Esophagus muscularis mucosa (tissue), 4 donors: ENCODE measurements at regions not wholly inside any gene's neighbourhood (a gene's known extent, or its start where the extent isn't known, plus 50 kb on each side); places are given as distances from the start of the nearest gene placed in this dataset.

Experiments used
- DNase-seq: peaks from one replicate; pipeline ENCODE4 v3.0.0-alpha.2; 2017; ENCODE audit errors: extremely low spot score
- H3K27ac ChIP-seq, 4 donors: fragments of 200-600 bp; sonication (generic); replicated peaks in 1 of 4; 1 replicate in 3 of 4; 2 replicates in 1 of 4; pipeline ENCODE4 v1.5.1; 2016 to 2019; ENCODE audit warnings: mild to moderate bottlenecking in 1 of 4
- H3K27me3 ChIP-seq, 4 donors: fragments of 200-600 bp; sonication (generic); one replicate each; pipeline versions ENCODE4 v1.5.1 to v1.6.0; 2016 to 2019
- H3K36me3 ChIP-seq, 4 donors: fragments of 200-600 bp; sonication (generic); one replicate each; pipeline ENCODE4 v1.5.1; 2016 to 2019
- H3K4me1 ChIP-seq, 4 donors: fragments of 200-600 bp; sonication (generic); one replicate each; pipeline ENCODE4 v1.5.1; 2016 to 2019
- H3K4me3 ChIP-seq, 4 donors: fragments of 200-600 bp; sonication (generic); 1 replicate in 2 of 4; 2 replicates in 2 of 4; pipeline ENCODE4 v1.5.1; 2016 to 2019; ENCODE audit warnings: mild to moderate bottlenecking in 4 of 4, moderate library complexity in 1 of 4
- H3K9me3 ChIP-seq, 4 donors: fragments of 200-600 bp; sonication (generic); 1 replicate in 3 of 4; 2 replicates in 1 of 4; pipeline ENCODE4 v1.5.1; 2016 to 2019
- EP300 ChIP-seq: sonication (generic); formaldehyde crosslinking; IDR thresholded peaks from one replicate; pipeline ENCODE4 v1.6.1; 2017; ENCODE audit warnings: antibody characterized with exemption
- POLR2A ChIP-seq: fragments of 450-650 bp; IDR thresholded peaks from one replicate; pipeline ENCODE4 v1.6.1; 2017; ENCODE audit warnings: antibody characterized with exemption, moderate library complexity, mild to moderate bottlenecking, low read depth
- POLR2AphosphoS5 ChIP-seq, 2 donors: sonication (generic); formaldehyde crosslinking; IDR thresholded peaks; one replicate each; pipeline ENCODE4 v1.6.1; 2017; ENCODE audit warnings: antibody characterized with exemption in 2 of 2
- WGBS: methylation state at CpG from one replicate; pipeline ENCODE4 v1.1.5; 2018; 5-methylcytosine and 5-hydroxymethylcytosine counted together
- intact Hi-C: fragments of 100-400 bp; cut with DNase I; formaldehyde crosslinking; loops from one replicate; pipeline ENCODE4 v1.15.1; 2023
- small RNA-seq, 3 donors: library from RNA; depleted of rRNA; stranded (forward); fragments of <200 nt; gene quantifications; one replicate each; pipeline ENCODE3, GENCODE V24; 2016
- TF ChIP-seq, protein P1 (sequence below), 3 experiments: fragments of 200-600 bp in 2 of 3; fragments of 450-650 bp in 1 of 3; sonication (generic) in 2 of 3; IDR thresholded peaks; one replicate each; pipeline ENCODE4 v1.5.1; 2017 to 2019; ENCODE audit warnings: antibody characterized with exemption in 3 of 3, mild to moderate bottlenecking in 2 of 3, moderate library complexity in 1 of 3

DNA sequence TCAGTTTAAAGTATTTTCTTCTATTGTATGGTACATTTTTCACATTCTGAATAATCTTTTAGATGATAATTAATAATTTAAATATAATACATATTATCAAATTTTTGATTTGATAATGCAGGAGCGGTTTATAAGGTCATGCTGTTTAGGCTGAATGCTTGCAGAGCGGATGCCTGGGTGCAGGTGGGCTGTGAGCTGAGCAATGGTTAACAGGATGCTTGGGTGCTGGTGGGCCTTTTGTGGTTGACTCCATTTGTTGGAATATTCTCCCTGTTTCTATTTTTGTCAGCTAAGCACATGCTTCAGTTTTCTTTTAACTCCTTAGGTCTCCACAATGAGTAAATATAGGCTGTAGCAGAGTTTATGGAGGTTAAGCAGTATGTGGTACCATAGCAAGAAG, 1549.3 kb downstream of the OTOL1 start:
- H3K4me1 ChIP-seq: no peaks in the 10 kb centered on the region
- no peaks in the 10 kb centered on the region for H3K27me3 ChIP-seq
- 98% methylated on average over 2 of the region's 2 CpGs for WGBS
- H3K36me3 ChIP-seq: no peaks in the 10 kb centered on the region
- no peaks in the 10 kb centered on the region for H3K9me3 ChIP-seq
- DNase-seq: no peak
- TF ChIP-seq EP300: no peak
- no peak for TF ChIP-seq POLR2AphosphoS5 (IDR thresholded peaks at IDR 0.05)
- TF ChIP-seq, protein P1, sequence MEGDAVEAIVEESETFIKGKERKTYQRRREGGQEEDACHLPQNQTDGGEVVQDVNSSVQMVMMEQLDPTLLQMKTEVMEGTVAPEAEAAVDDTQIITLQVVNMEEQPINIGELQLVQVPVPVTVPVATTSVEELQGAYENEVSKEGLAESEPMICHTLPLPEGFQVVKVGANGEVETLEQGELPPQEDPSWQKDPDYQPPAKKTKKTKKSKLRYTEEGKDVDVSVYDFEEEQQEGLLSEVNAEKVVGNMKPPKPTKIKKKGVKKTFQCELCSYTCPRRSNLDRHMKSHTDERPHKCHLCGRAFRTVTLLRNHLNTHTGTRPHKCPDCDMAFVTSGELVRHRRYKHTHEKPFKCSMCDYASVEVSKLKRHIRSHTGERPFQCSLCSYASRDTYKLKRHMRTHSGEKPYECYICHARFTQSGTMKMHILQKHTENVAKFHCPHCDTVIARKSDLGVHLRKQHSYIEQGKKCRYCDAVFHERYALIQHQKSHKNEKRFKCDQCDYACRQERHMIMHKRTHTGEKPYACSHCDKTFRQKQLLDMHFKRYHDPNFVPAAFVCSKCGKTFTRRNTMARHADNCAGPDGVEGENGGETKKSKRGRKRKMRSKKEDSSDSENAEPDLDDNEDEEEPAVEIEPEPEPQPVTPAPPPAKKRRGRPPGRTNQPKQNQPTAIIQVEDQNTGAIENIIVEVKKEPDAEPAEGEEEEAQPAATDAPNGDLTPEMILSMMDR (IDR thresholded peaks at IDR 0.05): no peak
- TF ChIP-seq POLR2A: no peak
- no peak overlapping the region for H3K27ac ChIP-seq
- intact Hi-C loops: no loop called here
- no peak overlapping the region for H3K4me3 ChIP-seq

DNA sequence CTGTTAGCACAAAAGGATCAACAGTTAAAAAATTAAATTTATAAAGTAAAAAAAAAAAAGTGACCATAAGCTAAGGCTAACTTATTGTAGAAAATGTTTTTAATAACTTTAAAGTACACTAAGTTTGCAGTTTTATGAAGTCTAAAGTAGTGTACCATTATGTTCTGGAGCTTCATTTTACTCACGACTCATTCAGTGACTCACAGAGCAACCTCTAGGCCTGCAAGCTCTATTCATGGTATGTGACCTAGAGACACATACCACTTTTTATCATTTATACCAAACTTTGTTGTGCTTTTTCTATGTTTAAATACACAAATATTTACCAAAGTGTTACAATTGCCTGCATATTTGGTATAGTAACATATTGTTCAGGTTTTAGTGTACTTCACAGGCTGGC, 1552.3 kb downstream of the OTOL1 start:
- no peak for TF ChIP-seq POLR2A
- DNase-seq: no peak

GRCh38 chr3:163056874-163057497, 1560.4 kb downstream of the OTOL1 start:
- no peak for DNase-seq

More for the DNA sequence above, 1552.3 kb downstream of the OTOL1 start:
- H3K27ac ChIP-seq: no peak overlapping the region
- no peak overlapping the region for H3K4me3 ChIP-seq
- no peaks in the 10 kb centered on the region for H3K27me3 ChIP-seq
- no CpG with 5 or more reads among the region's 1 CpG for WGBS
- H3K4me1 ChIP-seq: no peaks in the 10 kb centered on the region
- no peaks in the 10 kb centered on the region for H3K36me3 ChIP-seq
- intact Hi-C loops: no loop called here
- H3K9me3 ChIP-seq: no peaks in the 10 kb centered on the region

GRCh38 chr3:163058031-163058854, 1561.6 kb downstream of the OTOL1 start:
- Histone ChIP-seq H3K4me1 (peaks cover 0 to 4% (median 0%) of the 10 kb centered on the region in 4 donors), H3K27me3 (no peaks in the 10 kb centered on the region), H3K36me3 (no peaks in the 10 kb centered on the region), H3K27ac (peak overlapping the region in 1 of 4 donors; percentile 25), H3K4me3 (no peak overlapping the region), H3K9me3 (no peaks in the 10 kb centered on the region)
- TF ChIP-seq POLR2A (no peak), POLR2AphosphoS5 (IDR thresholded peaks at IDR 0.05) (no peak)
- TF ChIP-seq, protein P1 (IDR thresholded peaks at IDR 0.05): no peak
- 39% methylated on average over 11 of the region's 11 CpGs for WGBS
- intact Hi-C loops: no loop called here
- DNase-seq: no peak

More at GRCh38 chr3:163056874-163057497, 1560.4 kb downstream of the OTOL1 start:
- H3K4me3 ChIP-seq: no peak overlapping the region
- H3K4me1 ChIP-seq: peaks cover 0 to 4% (median 0%) of the 10 kb centered on the region in 4 donors
- no peak overlapping the region for H3K27ac ChIP-seq
- intact Hi-C loops: no loop called here
- no peaks in the 10 kb centered on the region for H3K36me3 ChIP-seq
- H3K9me3 ChIP-seq: no peaks in the 10 kb centered on the region
- 42% methylated on average over 2 of the region's 2 CpGs for WGBS
- TF ChIP-seq, protein P1 (IDR thresholded peaks at IDR 0.05): peak; percentile 16 to 48 (median 35)
- no peak for TF ChIP-seq EP300
- no peaks in the 10 kb centered on the region for H3K27me3 ChIP-seq

DNA sequence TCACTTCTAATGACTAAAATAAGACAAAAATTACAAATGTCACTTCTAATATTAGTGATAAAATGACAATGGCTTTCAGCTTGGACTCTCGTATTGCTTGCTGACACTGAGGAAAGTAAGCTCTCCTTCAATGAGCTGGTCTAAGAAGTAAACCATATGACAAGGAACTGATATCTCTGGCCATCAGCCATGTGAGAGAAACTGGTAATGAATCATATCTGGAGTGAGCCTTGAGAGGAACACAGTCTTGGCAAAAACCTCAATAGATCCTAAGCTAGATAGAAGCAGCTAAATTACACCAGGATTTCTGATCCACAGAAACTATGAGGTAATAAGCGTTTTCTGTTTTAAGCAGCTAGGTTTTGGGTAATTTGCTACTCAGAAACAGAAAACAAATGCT, 1575.1 kb downstream of the OTOL1 start:
- DNase-seq: no peak
- intact Hi-C loops: no loop called here
- H3K27ac ChIP-seq: no peak overlapping the region
- H3K4me1 ChIP-seq: no peaks in the 10 kb centered on the region
- WGBS: 42% methylated on average over 2 of the region's 2 CpGs
- no peaks in the 10 kb centered on the region for H3K36me3 ChIP-seq
- no peaks in the 10 kb centered on the region for H3K27me3 ChIP-seq
- H3K4me3 ChIP-seq: no peak overlapping the region
- no peaks in the 10 kb centered on the region for H3K9me3 ChIP-seq
- no peak for TF ChIP-seq EP300

Small RNAs in the stretch of these regions (small RNA-seq; reads per million reads assigned to genes)
- gene AC128716.1: 0 reads per million in 3 donors
